Sigmoid colon (tissue), 3 donors: ENCODE measurements at regions not wholly inside any gene's neighbourhood (a gene's known extent, or its start where the extent isn't known, plus 50 kb on each side); places are given as distances from the start of the nearest gene placed in this dataset.
"Not testable (repeated sequence)": the region's sequence is repeated elsewhere in the genome, so short reads cannot be mapped to it uniquely, and the experiment has no call there.

ENCODE experiments used
- CTCF ChIP-seq, 4 experiments: fragments of 450-650 bp in 3 of 4; fragments of 200-600 bp in 1 of 4; IDR thresholded peaks; one replicate each; pipeline ENCODE4 v1.5.1; 2016 to 2019; ENCODE audit warnings: antibody characterized with exemption in 4 of 4, mild to moderate bottlenecking in 3 of 4, moderate library complexity in 2 of 4
- POLR2A ChIP-seq, 2 donors: fragments of 450-650 bp; IDR thresholded peaks; one replicate each; pipeline ENCODE4 v1.6.1; 2016; ENCODE audit warnings: antibody characterized with exemption in 2 of 2, mild to moderate bottlenecking in 2 of 2, moderate library complexity in 2 of 2

- not testable (repeated sequence) for TF ChIP-seq POLR2A, CTCF (IDR thresholded peaks at IDR 0.05)
Observed at GRCh38 chr6:81869749-81870508, 117.4 kb upstream of the TENT5A start.
